Neural crest cell (in vitro differentiated cells): ENCODE measurements at regions not wholly inside any gene's neighbourhood (a gene's known extent, or its start where the extent isn't known, plus 50 kb on each side); places are given as distances from the start of the nearest gene placed in this dataset.

Experiments used
- DNase-seq: peaks from one replicate; pipeline ENCODE4 v3.0.0; 2021; ENCODE audit warnings: low read depth, mixed read lengths, low spot score
- H3K27ac Mint-ChIP-seq: one replicate; pipeline ENCODE4 v1.8.0; 2021; ENCODE audit warnings: mild to moderate bottlenecking, mixed read lengths; ENCODE audit not compliant: unreplicated experiment
- H3K27me3 Mint-ChIP-seq: 2 replicates; pipeline ENCODE4 v1.8.0; 2021; ENCODE audit warnings: low read depth, mild to moderate bottlenecking, mixed read lengths
- H3K36me3 Mint-ChIP-seq: 2 replicates; pipeline ENCODE4 v1.8.0; 2021; ENCODE audit warnings: low read depth, mild to moderate bottlenecking, mixed read lengths
- H3K4me1 Mint-ChIP-seq: 2 replicates; pipeline ENCODE4 v1.8.0; 2021; ENCODE audit warnings: mixed read lengths
- H3K4me3 Mint-ChIP-seq: one replicate; pipeline ENCODE4 v1.8.0; 2021; ENCODE audit warnings: mild to moderate bottlenecking, mixed read lengths
- H3K9me3 Mint-ChIP-seq: 2 replicates; pipeline ENCODE4 v1.8.0; 2021; ENCODE audit warnings: mixed read lengths
- CTCF ChIP-seq: fragments of 200-600 bp; sonication (generic); conservative IDR thresholded peaks from 2 replicates; pipeline ENCODE4 v1.5.0; 2021; ENCODE audit warnings: antibody characterized with exemption, mild to moderate bottlenecking

GRCh38 chr13:84831666-84832657 is 949.7 kb upstream of the SLITRK1 start:
- Mint-ChIP-seq H3K9me3 (no peaks in the 10 kb centered on the region), H3K36me3 (no peaks in the 10 kb centered on the region), H3K27me3 (no peaks in the 10 kb centered on the region), H3K4me3 (no peak overlapping the region), H3K4me1 (no peaks in the 10 kb centered on the region), H3K27ac (no peak overlapping the region)
- no peak for DNase-seq
- TF ChIP-seq CTCF, result no peak

- Mint-ChIP-seq H3K36me3 (no peaks in the 10 kb centered on the region), H3K9me3 (no peaks in the 10 kb centered on the region), H3K27ac (no peak overlapping the region), H3K27me3 (no peaks in the 10 kb centered on the region), H3K4me3 (no peak overlapping the region), H3K4me1 (no peaks in the 10 kb centered on the region)
- TF ChIP-seq CTCF, result no peak
- no peak for DNase-seq
Measured at GRCh38 chr13:84823528-84823927, 941.3 kb upstream of the SLITRK1 start.

GRCh38 chr13:84821261-84821660 is 939.0 kb upstream of the SLITRK1 start:
- Mint-ChIP-seq H3K27ac (no peak overlapping the region), H3K36me3 (no peaks in the 10 kb centered on the region)

GRCh38 chr13:84816567-84817105 is 934.4 kb upstream of the SLITRK1 start:
- Mint-ChIP-seq H3K27me3 (no peaks in the 10 kb centered on the region), H3K4me3 (no peak overlapping the region), H3K4me1 (peaks cover under 1% of the 10 kb centered on the region), H3K36me3 (no peaks in the 10 kb centered on the region), H3K27ac (no peak overlapping the region), H3K9me3 (peaks cover 3% of the 10 kb centered on the region)
- no peak for DNase-seq
- TF ChIP-seq CTCF, result no peak

More at GRCh38 chr13:84821261-84821660, 939.0 kb upstream of the SLITRK1 start:
- H3K27me3 Mint-ChIP-seq, result no peaks in the 10 kb centered on the region
- H3K4me1 Mint-ChIP-seq, result no peaks in the 10 kb centered on the region
- no peak for DNase-seq
- peaks cover 3% of the 10 kb centered on the region for H3K9me3 Mint-ChIP-seq
- no peak overlapping the region for H3K4me3 Mint-ChIP-seq
- no peak for TF ChIP-seq CTCF

GRCh38 chr13:84812789-84813188 is 930.5 kb upstream of the SLITRK1 start:
- TF ChIP-seq CTCF, result no peak
- H3K27me3 Mint-ChIP-seq, result no peaks in the 10 kb centered on the region
- no peak for DNase-seq
- H3K9me3 Mint-ChIP-seq, result no peaks in the 10 kb centered on the region
- H3K36me3 Mint-ChIP-seq, result no peaks in the 10 kb centered on the region
- H3K4me1 Mint-ChIP-seq, result peaks cover 11% of the 10 kb centered on the region
- no peak overlapping the region for H3K4me3 Mint-ChIP-seq
- no peak overlapping the region for H3K27ac Mint-ChIP-seq
